Neural cell (in vitro differentiated cells): ENCODE measurements at regions not wholly inside any gene's neighbourhood (a gene's known extent, or its start where the extent isn't known, plus 50 kb on each side); places are given as distances from the start of the nearest gene placed in this dataset.

ENCODE experiments used
- H2AFZ ChIP-seq: fragments of 200-600, 300-800 bp; sonication (generic), shearing (Covaris generic); 2 replicates; pipeline ENCODE4 v1.6.0; 2014; ENCODE audit warnings: low read depth, mild to moderate bottlenecking, antibody characterized with exemption, low read length, moderate library complexity
- H3F3A ChIP-seq: fragments of 200-600 bp; shearing (Covaris generic); 2 replicates; pipeline ENCODE4 v1.6.1; 2016; ENCODE audit warnings: mild to moderate bottlenecking, moderate library complexity, mixed read lengths, antibody characterized with exemption, low read length; ENCODE audit not compliant: insufficient read depth, poor library complexity, severe bottlenecking
- H3K27ac ChIP-seq: fragments of 200-600, 300-800 bp; sonication (generic), shearing (Covaris generic); 2 replicates; pipeline ENCODE4 v1.5.1; 2014; ENCODE audit warnings: mild to moderate bottlenecking, low read length, moderate library complexity
- H3K27me3 ChIP-seq: fragments of 300-800, 200-600 bp; sonication (generic), shearing (Covaris generic); 2 replicates; pipeline ENCODE4 v1.6.0; 2014; ENCODE audit warnings: mild to moderate bottlenecking, low read depth, low read length, moderate library complexity; ENCODE audit not compliant: insufficient read depth
- H3K36me3 ChIP-seq: fragments of 300-800, 200-600 bp; sonication (generic), shearing (Covaris generic); 2 replicates; pipeline ENCODE4 v1.5.1; 2014; ENCODE audit warnings: mild to moderate bottlenecking, antibody characterized with exemption, low read length, moderate library complexity; ENCODE audit not compliant: insufficient read depth
- H3K4me2 ChIP-seq: fragments of 300-800, 200-600 bp; sonication (generic), shearing (Covaris generic); 2 replicates; pipeline ENCODE4 v1.6.0; 2014; ENCODE audit warnings: mild to moderate bottlenecking, low read length
- H3K4me3 ChIP-seq: fragments of 300-800, 200-600 bp; sonication (generic), shearing (Covaris generic); 2 replicates; pipeline ENCODE4 v1.5.1; 2014; ENCODE audit warnings: mild to moderate bottlenecking, low read length, moderate library complexity
- H3K79me2 ChIP-seq: fragments of 200-600 bp; shearing (Covaris generic); replicated peaks from 2 replicates; pipeline ENCODE4 v1.6.0; 2014; ENCODE audit warnings: mild to moderate bottlenecking, low read length, moderate library complexity; ENCODE audit not compliant: insufficient read depth
- H3K9ac ChIP-seq: fragments of 300-800, 200-600 bp; sonication (generic), shearing (Covaris generic); 2 replicates; pipeline ENCODE4 v1.6.1; 2016; ENCODE audit warnings: mild to moderate bottlenecking, low read length, mixed read lengths
- H3K9me2 ChIP-seq: fragments of 200-600 bp; shearing (Covaris generic); 2 replicates; pipeline ENCODE4 v1.6.1; 2016; ENCODE audit warnings: mild to moderate bottlenecking, low read length, mixed read lengths; ENCODE audit not compliant: insufficient read depth
- H3K9me3 ChIP-seq: fragments of 200-600, 300-800 bp; sonication (generic), shearing (Covaris generic); 2 replicates; pipeline ENCODE4 v1.6.1; 2016; ENCODE audit warnings: mild to moderate bottlenecking, mixed run types, low read length, moderate library complexity, mixed read lengths
- H4K20me1 ChIP-seq: fragments of 200-600 bp; shearing (Covaris generic); 2 replicates; pipeline ENCODE4 v1.6.1; 2016; ENCODE audit warnings: mild to moderate bottlenecking, mixed run types; ENCODE audit not compliant: insufficient read depth
- EP300 ChIP-seq: fragments of 450-650 bp; conservative IDR thresholded peaks from 2 replicates; pipeline ENCODE4 v1.6.1; 2014; ENCODE audit warnings: antibody characterized with exemption, mild to moderate bottlenecking, moderate library complexity; ENCODE audit not compliant: poor library complexity, severe bottlenecking
- EZH2 ChIP-seq: fragments of 200-600, 300-800 bp; shearing (Covaris generic), sonication (generic); IDR thresholded peaks from 2 replicates; pipeline ENCODE4 v1.6.1; 2014; ENCODE audit warnings: antibody characterized with exemption, low read length, borderline replicate concordance, mild to moderate bottlenecking; ENCODE audit not compliant: insufficient read depth, poor library complexity, severe bottlenecking
- MXI1 ChIP-seq: fragments of 450-650 bp; conservative IDR thresholded peaks from 2 replicates; pipeline ENCODE4 v1.6.1; 2014; ENCODE audit warnings: antibody characterized with exemption, mild to moderate bottlenecking; ENCODE audit not compliant: poor library complexity, severe bottlenecking
- POLR2AphosphoS5 ChIP-seq: IDR thresholded peaks from 2 replicates; pipeline ENCODE4 v1.6.1; 2012
- RAD21 ChIP-seq: fragments of 450-650 bp; conservative IDR thresholded peaks from 2 replicates; pipeline ENCODE4 v1.6.1; 2014; ENCODE audit warnings: antibody characterized with exemption, mild to moderate bottlenecking, moderate library complexity
- SMC3 ChIP-seq: fragments of 450-650 bp; conservative IDR thresholded peaks from 2 replicates; pipeline ENCODE4 v1.6.1; 2014; ENCODE audit warnings: antibody characterized with exemption, mild to moderate bottlenecking, moderate library complexity; ENCODE audit not compliant: poor library complexity
- TAF1 ChIP-seq: IDR thresholded peaks from 2 replicates; pipeline ENCODE4 v1.6.1; 2012; ENCODE audit warnings: low read depth
- TF ChIP-seq, protein P1 (sequence below): fragments of 450-650 bp; IDR thresholded peaks from 2 replicates; pipeline ENCODE4 v1.5.1; 2014; ENCODE audit warnings: antibody characterized with exemption, mild to moderate bottlenecking, moderate library complexity; ENCODE audit not compliant: poor library complexity, severe bottlenecking
- TF ChIP-seq, protein P2 (sequence below): IDR thresholded peaks from 2 replicates; pipeline ENCODE4 v1.6.1; 2012; ENCODE audit warnings: borderline replicate concordance

DNA sequence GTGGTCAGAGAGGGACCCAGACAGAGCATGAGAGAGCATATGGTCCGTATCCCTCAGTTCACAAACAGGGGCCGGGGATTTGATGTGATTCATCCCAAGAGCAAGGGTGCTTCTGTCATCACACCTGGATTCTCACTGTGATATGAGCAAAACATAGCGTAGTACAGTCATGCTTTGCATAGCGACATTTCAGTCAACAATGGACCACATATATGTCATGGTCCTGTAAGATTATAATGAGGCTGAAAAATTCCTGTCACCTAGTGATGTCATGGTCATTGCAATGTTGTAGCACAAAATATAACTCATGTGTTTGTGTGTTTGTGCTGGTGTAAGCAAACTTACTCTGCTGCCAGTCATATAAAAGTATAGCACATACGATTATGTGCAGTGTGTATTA lies 207.4 kb upstream of the CDH13 start:
- Histone ChIP-seq H3K9me3 (no peaks in the 10 kb centered on the region), H3K4me3 (no peak overlapping the region), H3K36me3 (no peaks in the 10 kb centered on the region), H3K27me3 (no peaks in the 10 kb centered on the region), H4K20me1 (no peaks in the 10 kb centered on the region), H3K9me2 (no peaks in the 10 kb centered on the region), H3K9ac (no peak overlapping the region), H2AFZ (no peak overlapping the region), H3K4me2 (no peak overlapping the region), H3K79me2 (no peaks in the 10 kb centered on the region), H3K27ac (no peak overlapping the region), H3F3A (no peaks in the 10 kb centered on the region)
- TF ChIP-seq POLR2AphosphoS5 (no peak), SMC3 (no peak)

DNA sequence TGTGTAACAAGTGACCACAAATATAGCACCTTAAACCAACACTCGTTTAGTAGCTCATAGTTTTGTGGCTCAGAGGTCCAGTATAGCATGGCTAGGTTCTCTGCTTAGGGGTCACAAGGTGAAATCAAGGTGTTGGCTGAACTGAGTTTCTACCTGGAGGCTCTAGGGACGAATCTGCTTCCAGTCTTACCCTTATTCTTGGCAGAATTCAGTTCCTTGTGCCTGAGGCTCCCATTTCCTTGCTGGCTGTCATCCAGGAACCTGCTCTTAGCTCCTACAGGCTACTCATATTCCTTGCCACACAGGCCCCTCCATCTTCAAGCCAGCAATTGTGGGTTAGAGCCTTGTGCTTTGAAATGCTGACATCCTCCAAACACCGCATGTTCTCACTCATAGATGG lies 212.3 kb upstream of the CDH13 start:
- Histone ChIP-seq H4K20me1 (no peaks in the 10 kb centered on the region), H3K79me2 (no peaks in the 10 kb centered on the region), H3F3A (no peaks in the 10 kb centered on the region), H3K4me3 (no peak overlapping the region), H3K4me2 (no peak overlapping the region), H3K27me3 (no peaks in the 10 kb centered on the region), H3K36me3 (no peaks in the 10 kb centered on the region), H3K27ac (no peak overlapping the region), H3K9me3 (no peaks in the 10 kb centered on the region), H3K9me2 (no peaks in the 10 kb centered on the region), H3K9ac (no peak overlapping the region), H2AFZ (no peak overlapping the region)
- TF ChIP-seq EZH2: no peak
- no peak for TF ChIP-seq SMC3
- TF ChIP-seq POLR2AphosphoS5: no peak
- no peak for TF ChIP-seq TAF1
- TF ChIP-seq, protein P1, sequence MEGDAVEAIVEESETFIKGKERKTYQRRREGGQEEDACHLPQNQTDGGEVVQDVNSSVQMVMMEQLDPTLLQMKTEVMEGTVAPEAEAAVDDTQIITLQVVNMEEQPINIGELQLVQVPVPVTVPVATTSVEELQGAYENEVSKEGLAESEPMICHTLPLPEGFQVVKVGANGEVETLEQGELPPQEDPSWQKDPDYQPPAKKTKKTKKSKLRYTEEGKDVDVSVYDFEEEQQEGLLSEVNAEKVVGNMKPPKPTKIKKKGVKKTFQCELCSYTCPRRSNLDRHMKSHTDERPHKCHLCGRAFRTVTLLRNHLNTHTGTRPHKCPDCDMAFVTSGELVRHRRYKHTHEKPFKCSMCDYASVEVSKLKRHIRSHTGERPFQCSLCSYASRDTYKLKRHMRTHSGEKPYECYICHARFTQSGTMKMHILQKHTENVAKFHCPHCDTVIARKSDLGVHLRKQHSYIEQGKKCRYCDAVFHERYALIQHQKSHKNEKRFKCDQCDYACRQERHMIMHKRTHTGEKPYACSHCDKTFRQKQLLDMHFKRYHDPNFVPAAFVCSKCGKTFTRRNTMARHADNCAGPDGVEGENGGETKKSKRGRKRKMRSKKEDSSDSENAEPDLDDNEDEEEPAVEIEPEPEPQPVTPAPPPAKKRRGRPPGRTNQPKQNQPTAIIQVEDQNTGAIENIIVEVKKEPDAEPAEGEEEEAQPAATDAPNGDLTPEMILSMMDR: no peak
- TF ChIP-seq, protein P2, sequence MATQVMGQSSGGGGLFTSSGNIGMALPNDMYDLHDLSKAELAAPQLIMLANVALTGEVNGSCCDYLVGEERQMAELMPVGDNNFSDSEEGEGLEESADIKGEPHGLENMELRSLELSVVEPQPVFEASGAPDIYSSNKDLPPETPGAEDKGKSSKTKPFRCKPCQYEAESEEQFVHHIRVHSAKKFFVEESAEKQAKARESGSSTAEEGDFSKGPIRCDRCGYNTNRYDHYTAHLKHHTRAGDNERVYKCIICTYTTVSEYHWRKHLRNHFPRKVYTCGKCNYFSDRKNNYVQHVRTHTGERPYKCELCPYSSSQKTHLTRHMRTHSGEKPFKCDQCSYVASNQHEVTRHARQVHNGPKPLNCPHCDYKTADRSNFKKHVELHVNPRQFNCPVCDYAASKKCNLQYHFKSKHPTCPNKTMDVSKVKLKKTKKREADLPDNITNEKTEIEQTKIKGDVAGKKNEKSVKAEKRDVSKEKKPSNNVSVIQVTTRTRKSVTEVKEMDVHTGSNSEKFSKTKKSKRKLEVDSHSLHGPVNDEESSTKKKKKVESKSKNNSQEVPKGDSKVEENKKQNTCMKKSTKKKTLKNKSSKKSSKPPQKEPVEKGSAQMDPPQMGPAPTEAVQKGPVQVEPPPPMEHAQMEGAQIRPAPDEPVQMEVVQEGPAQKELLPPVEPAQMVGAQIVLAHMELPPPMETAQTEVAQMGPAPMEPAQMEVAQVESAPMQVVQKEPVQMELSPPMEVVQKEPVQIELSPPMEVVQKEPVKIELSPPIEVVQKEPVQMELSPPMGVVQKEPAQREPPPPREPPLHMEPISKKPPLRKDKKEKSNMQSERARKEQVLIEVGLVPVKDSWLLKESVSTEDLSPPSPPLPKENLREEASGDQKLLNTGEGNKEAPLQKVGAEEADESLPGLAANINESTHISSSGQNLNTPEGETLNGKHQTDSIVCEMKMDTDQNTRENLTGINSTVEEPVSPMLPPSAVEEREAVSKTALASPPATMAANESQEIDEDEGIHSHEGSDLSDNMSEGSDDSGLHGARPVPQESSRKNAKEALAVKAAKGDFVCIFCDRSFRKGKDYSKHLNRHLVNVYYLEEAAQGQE: no peak
- no peak for TF ChIP-seq EP300
- no peak for TF ChIP-seq RAD21
- TF ChIP-seq MXI1: no peak

DNA sequence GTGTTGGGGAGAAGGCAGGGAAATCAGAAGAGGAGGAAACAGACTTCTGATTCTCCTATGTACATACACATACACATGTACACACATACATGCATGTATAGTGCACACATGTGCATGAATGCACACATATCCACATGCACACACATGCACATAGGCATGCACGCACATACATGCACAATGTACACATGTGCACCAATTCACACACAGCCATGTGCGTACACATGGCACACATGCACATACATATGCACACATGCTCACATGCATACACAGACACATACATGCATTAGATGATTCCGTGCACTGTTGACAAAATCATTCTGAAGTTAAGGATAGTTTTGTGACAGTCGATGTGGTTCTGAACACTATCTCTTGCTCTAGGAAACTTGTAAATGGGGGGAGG lies 214.0 kb upstream of the CDH13 start:
- TF ChIP-seq POLR2AphosphoS5: no peak
- no peaks in the 10 kb centered on the region for H3K36me3 ChIP-seq
- no peaks in the 10 kb centered on the region for H3K9me3 ChIP-seq
- no peak overlapping the region for H2AFZ ChIP-seq
- H3K9me2 ChIP-seq: no peaks in the 10 kb centered on the region
- no peaks in the 10 kb centered on the region for H3K27me3 ChIP-seq
- no peaks in the 10 kb centered on the region for H3K79me2 ChIP-seq
- H3K4me2 ChIP-seq: no peak overlapping the region
- H3F3A ChIP-seq: no peaks in the 10 kb centered on the region
- H3K4me3 ChIP-seq: no peak overlapping the region
- no peak overlapping the region for H3K27ac ChIP-seq
- H4K20me1 ChIP-seq: no peaks in the 10 kb centered on the region
- no peak overlapping the region for H3K9ac ChIP-seq
